Stimulated activated CD8-positive, alpha-beta memory T cell treated with anti-CD3 and anti-CD28 coated beads, Interleukin-4, amount 100 ng/mL, for 1 hour (primary cell): ENCODE measurements at regions not wholly inside any gene's neighbourhood (a gene's known extent, or its start where the extent isn't known, plus 50 kb on each side); places are given as distances from the start of the nearest gene placed in this dataset.
"Not testable (repeated sequence)": the region's sequence is repeated elsewhere in the genome, so short reads cannot be mapped to it uniquely, and the experiment has no call there.

ENCODE experiments used
- DNase-seq, 2 donors: peaks; one replicate each; pipeline ENCODE4 v3.0.0-alpha.2; 2020; ENCODE audit warnings: low read depth in 2 of 2, low spot score in 1 of 2

- DNase-seq = no peak
Observed at GRCh38 chr2:212913640-212914306, 237.6 kb downstream of the IKZF2 start.

- DNase-seq = no peak
Observed at GRCh38 chr2:212912445-212913103, 238.8 kb downstream of the IKZF2 start.

- no peak for DNase-seq
Observed at GRCh38 chr2:212911011-212911410, 240.4 kb downstream of the IKZF2 start.

- no peak for DNase-seq
Observed at GRCh38 chr2:212908682-212909435, 242.6 kb downstream of the IKZF2 start.

GRCh38 chr2:212908031-212908430, 243.4 kb downstream of the IKZF2 start:
- no peak for DNase-seq

- no peak for DNase-seq
Observed at GRCh38 chr2:212906620-212907019, 244.8 kb downstream of the IKZF2 start.

- no peak for DNase-seq
Observed at GRCh38 chr2:212905640-212906201, 245.7 kb downstream of the IKZF2 start.

- no peak for DNase-seq
Observed at GRCh38 chr2:212904646-212905045, 246.8 kb downstream of the IKZF2 start.

GRCh38 chr2:212903413-212903812, 248.0 kb downstream of the IKZF2 start:
- DNase-seq = no peak

GRCh38 chr2:212902421-212902820, 249.0 kb downstream of the IKZF2 start:
- DNase-seq = no peak

GRCh38 chr2:212901604-212902275, 249.7 kb downstream of the IKZF2 start:
- no peak for DNase-seq

- DNase-seq = no peak
Observed at GRCh38 chr2:212900715-212901114, 250.7 kb downstream of the IKZF2 start.

- DNase-seq = no peak
Observed at GRCh38 chr2:212898011-212898410, 253.4 kb downstream of the IKZF2 start.

- DNase-seq = no peak
Observed at GRCh38 chr2:212897296-212897695, 254.1 kb downstream of the IKZF2 start.

- no peak for DNase-seq
Observed at GRCh38 chr2:212894026-212894425, 257.4 kb downstream of the IKZF2 start.

- DNase-seq = no peak
Observed at GRCh38 chr2:212893216-212893615, 258.2 kb downstream of the IKZF2 start.

GRCh38 chr2:212892193-212892592, 259.2 kb downstream of the IKZF2 start:
- DNase-seq = no peak

- no peak for DNase-seq
Observed at GRCh38 chr2:212891580-212891979, 259.8 kb downstream of the IKZF2 start.

- DNase-seq = no peak
Observed at GRCh38 chr2:212882626-212883025, 268.8 kb downstream of the IKZF2 start.

- DNase-seq = not testable (repeated sequence)
Observed at GRCh38 chr2:212876556-212876955, 274.9 kb downstream of the IKZF2 start.

GRCh38 chr2:212875950-212876349, 275.5 kb downstream of the IKZF2 start:
- DNase-seq = not testable (repeated sequence)
